K562 (cell line): ENCODE measurements at regions not wholly inside any gene's neighbourhood (a gene's known extent, or its start where the extent isn't known, plus 50 kb on each side); places are given as distances from the start of the nearest gene placed in this dataset.

Experiments
- ASH1L ChIP-seq: fragments of 450-650 bp; IDR thresholded peaks from 2 replicates; pipeline ENCODE4 v1.6.1; 2018; ENCODE audit warnings: borderline replicate concordance, mild to moderate bottlenecking, low read depth; ENCODE audit not compliant: partially characterized antibody
- CEBPG ChIP-seq, 3 experiments: fragments of 200-800 bp in 1 of 3; sonication (Bioruptor generic) in 1 of 3; sonication (generic) in 1 of 3; formaldehyde crosslinking in 1 of 3; IDR thresholded peaks in 2 of 3; conservative IDR thresholded peaks in 1 of 3; 2 replicates each; pipeline versions ENCODE4 v1.6.1 to v1.8.0; 2016 to 2022; ENCODE audit warnings: missing compliant biosample characterization in 2 of 3, missing genetic modification characterization in 2 of 3, mild to moderate bottlenecking in 1 of 3, missing genetic modification reagents in 1 of 3
- CREM ChIP-seq: IDR thresholded peaks from 2 replicates; pipeline ENCODE4 v1.6.1; 2014; ENCODE audit warnings: antibody characterized with exemption, low read depth
- HDAC8 ChIP-seq: fragments of 450-650 bp; IDR thresholded peaks from 2 replicates; pipeline ENCODE4 v1.6.1; 2016; ENCODE audit warnings: mild to moderate bottlenecking, missing genetic modification characterization, moderate library complexity, missing compliant biosample characterization
- NEUROD1 ChIP-seq: fragments of 150-350 bp; IDR thresholded peaks from 2 replicates; pipeline ENCODE4 v1.6.1; 2014; ENCODE audit warnings: borderline replicate concordance, low read length, low read depth; ENCODE audit not compliant: partially characterized antibody
- SMARCE1 ChIP-seq: fragments of 450-650 bp; IDR thresholded peaks from 2 replicates; pipeline ENCODE4 v1.7.1; 2016; ENCODE audit warnings: mild to moderate bottlenecking
- TAF9B ChIP-seq: fragments of 450-650 bp; IDR thresholded peaks from 2 replicates; pipeline ENCODE4 v1.6.1; 2018; ENCODE audit warnings: mild to moderate bottlenecking; ENCODE audit not compliant: partially characterized antibody
- TBL1XR1 ChIP-seq, 2 experiments: IDR thresholded peaks; 2 replicates each; pipeline ENCODE4 v1.6.1; 2012; ENCODE audit warnings: improper control_type of control experiment in 2 of 2, low read length in 2 of 2, mild to moderate bottlenecking in 1 of 2
- XRCC4 ChIP-seq: IDR thresholded peaks from one replicate; pipeline ENCODE4 v1.6.1; 2011; ENCODE audit not compliant: insufficient read depth, insufficient read length; ENCODE audit errors: extremely low read depth
- ZNF830 ChIP-seq: fragments of 250-450 bp; sonication (Bioruptor Pico); IDR thresholded peaks from 2 replicates; pipeline ENCODE4 v1.5.0; 2021; ENCODE audit warnings: mild to moderate bottlenecking
- TF ChIP-seq, protein P1 (sequence below): fragments of 250-450 bp; sonication (Bioruptor Pico); IDR thresholded peaks from 2 replicates; pipeline ENCODE4 v1.4.0; 2020; ENCODE audit warnings: mild to moderate bottlenecking
- TF ChIP-seq, protein P2 (sequence below), 2 experiments: fragments of 450-650 bp in 1 of 2; sonication (generic) in 1 of 2; formaldehyde crosslinking in 1 of 2; IDR thresholded peaks in 1 of 2; conservative IDR thresholded peaks in 1 of 2; 2 replicates each; pipeline versions ENCODE4 v1.6.1 to v1.8.1; 2016 to 2023; ENCODE audit warnings: mild to moderate bottlenecking in 2 of 2, moderate library complexity in 2 of 2, inconsistent platforms in 1 of 2, missing genetic modification reagents in 1 of 2
- TF ChIP-seq, protein P3 (sequence below): fragments of 200-800 bp; sonication (Bioruptor generic); IDR thresholded peaks from 2 replicates; pipeline ENCODE4 v1.6.1; 2017; ENCODE audit warnings: missing genetic modification characterization, missing compliant biosample characterization
- TF ChIP-seq, protein P4 (sequence below): sonication (generic); formaldehyde crosslinking; IDR thresholded peaks from 2 replicates; pipeline ENCODE4 v1.8.0; 2022; ENCODE audit warnings: mild to moderate bottlenecking, low read depth, missing genetic modification reagents
- TF ChIP-seq, protein P5 (sequence below): sonication (generic); formaldehyde crosslinking; IDR thresholded peaks from 2 replicates; pipeline ENCODE4 v1.8.0; 2023; ENCODE audit warnings: mild to moderate bottlenecking, missing genetic modification reagents

DNA sequence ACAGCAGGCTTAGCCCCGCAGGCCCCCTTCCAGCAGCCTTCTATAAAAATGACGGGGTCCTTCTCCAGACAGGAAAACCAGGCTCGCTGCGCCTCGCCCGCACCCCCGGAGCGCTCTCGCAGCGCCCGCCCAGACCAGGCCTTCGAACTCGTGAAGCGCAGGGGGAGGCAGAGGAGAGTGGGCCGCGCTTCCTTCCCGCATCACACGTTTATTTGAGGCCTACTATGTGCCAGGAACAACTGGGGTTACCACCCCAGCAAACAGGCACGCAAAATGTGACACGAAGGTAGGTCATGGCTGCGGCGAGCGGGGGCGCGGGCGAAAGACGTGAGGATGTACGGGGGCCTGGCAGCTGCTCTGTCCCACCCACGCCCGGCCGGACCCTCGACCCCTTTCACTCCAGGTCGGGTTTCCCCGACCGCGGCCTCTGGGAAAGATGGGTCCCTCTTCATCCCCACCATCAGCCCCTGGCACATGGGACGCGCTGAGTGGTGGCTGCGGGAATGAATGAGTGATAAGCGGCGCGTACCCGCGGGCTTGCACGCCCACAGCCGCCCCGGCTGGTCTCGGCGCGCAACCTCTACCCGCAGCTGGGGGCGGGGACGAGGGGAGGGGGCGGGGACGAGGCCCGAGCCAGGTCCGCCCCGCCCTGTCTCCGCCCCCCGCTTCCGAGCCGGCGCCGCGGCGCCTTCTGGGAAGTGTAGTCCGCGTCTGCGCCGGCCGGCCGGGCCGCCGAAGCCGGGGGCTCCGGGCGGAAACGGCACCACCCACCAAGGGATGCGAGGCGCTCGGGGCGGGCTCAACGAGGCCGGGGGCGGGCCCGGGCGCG, 59.1 kb downstream of the ZNF467 start (continued):
- TF ChIP-seq, protein P1, sequence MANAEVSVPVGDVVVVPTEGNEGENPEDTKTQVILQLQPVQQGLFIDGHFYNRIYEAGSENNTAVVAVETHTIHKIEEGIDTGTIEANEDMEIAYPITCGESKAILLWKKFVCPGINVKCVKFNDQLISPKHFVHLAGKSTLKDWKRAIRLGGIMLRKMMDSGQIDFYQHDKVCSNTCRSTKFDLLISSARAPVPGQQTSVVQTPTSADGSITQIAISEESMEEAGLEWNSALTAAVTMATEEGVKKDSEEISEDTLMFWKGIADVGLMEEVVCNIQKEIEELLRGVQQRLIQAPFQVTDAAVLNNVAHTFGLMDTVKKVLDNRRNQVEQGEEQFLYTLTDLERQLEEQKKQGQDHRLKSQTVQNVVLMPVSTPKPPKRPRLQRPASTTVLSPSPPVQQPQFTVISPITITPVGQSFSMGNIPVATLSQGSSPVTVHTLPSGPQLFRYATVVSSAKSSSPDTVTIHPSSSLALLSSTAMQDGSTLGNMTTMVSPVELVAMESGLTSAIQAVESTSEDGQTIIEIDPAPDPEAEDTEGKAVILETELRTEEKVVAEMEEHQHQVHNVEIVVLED, result peak; percentile 44
- TF ChIP-seq NEUROD1 (peak; percentile 17), CEBPG (CRISPR knock-in tag; IDR thresholded peaks at IDR 0.05) (peak; percentile 39; the same call in 1 of the 2 replicates), CEBPG (tag; conservative IDR thresholded peaks at IDR 0.05 in 1 of 2, IDR thresholded peaks at IDR 0.05 in 1 of 2) (no peak), ASH1L (no peak), XRCC4 (no peak), TAF9B (no peak), ZNF830 (CRISPR knock-in tag) (0 out of 2 replicates have a peak, but pooled peaks have one; percentile 28), HDAC8 (tag) (no peak), CREM (no peak; the same call in 1 of the 2 replicates), SMARCE1 (0 out of 2 replicates have a peak, but pooled peaks have one; percentile 37), TBL1XR1 (IDR thresholded peaks at IDR 0.05; ENCODE audit: low read length in 2 of 2) (no peak)
- TF ChIP-seq, protein P2, sequence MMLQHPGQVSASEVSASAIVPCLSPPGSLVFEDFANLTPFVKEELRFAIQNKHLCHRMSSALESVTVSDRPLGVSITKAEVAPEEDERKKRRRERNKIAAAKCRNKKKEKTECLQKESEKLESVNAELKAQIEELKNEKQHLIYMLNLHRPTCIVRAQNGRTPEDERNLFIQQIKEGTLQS (IDR thresholded peaks at IDR 0.05), result no peak
- TF ChIP-seq, protein P2 (CRISPR knock-in tag; conservative IDR thresholded peaks at IDR 0.05), result no peak
- TF ChIP-seq, protein P3, sequence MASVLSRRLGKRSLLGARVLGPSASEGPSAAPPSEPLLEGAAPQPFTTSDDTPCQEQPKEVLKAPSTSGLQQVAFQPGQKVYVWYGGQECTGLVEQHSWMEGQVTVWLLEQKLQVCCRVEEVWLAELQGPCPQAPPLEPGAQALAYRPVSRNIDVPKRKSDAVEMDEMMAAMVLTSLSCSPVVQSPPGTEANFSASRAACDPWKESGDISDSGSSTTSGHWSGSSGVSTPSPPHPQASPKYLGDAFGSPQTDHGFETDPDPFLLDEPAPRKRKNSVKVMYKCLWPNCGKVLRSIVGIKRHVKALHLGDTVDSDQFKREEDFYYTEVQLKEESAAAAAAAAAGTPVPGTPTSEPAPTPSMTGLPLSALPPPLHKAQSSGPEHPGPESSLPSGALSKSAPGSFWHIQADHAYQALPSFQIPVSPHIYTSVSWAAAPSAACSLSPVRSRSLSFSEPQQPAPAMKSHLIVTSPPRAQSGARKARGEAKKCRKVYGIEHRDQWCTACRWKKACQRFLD (CRISPR knock-in tag), result peak; percentile 86
- TF ChIP-seq, protein P4, sequence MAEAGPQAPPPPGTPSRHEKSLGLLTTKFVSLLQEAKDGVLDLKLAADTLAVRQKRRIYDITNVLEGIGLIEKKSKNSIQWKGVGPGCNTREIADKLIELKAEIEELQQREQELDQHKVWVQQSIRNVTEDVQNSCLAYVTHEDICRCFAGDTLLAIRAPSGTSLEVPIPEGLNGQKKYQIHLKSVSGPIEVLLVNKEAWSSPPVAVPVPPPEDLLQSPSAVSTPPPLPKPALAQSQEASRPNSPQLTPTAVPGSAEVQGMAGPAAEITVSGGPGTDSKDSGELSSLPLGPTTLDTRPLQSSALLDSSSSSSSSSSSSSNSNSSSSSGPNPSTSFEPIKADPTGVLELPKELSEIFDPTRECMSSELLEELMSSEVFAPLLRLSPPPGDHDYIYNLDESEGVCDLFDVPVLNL (CRISPR knock-in tag), result no peak
- TF ChIP-seq, protein P5, sequence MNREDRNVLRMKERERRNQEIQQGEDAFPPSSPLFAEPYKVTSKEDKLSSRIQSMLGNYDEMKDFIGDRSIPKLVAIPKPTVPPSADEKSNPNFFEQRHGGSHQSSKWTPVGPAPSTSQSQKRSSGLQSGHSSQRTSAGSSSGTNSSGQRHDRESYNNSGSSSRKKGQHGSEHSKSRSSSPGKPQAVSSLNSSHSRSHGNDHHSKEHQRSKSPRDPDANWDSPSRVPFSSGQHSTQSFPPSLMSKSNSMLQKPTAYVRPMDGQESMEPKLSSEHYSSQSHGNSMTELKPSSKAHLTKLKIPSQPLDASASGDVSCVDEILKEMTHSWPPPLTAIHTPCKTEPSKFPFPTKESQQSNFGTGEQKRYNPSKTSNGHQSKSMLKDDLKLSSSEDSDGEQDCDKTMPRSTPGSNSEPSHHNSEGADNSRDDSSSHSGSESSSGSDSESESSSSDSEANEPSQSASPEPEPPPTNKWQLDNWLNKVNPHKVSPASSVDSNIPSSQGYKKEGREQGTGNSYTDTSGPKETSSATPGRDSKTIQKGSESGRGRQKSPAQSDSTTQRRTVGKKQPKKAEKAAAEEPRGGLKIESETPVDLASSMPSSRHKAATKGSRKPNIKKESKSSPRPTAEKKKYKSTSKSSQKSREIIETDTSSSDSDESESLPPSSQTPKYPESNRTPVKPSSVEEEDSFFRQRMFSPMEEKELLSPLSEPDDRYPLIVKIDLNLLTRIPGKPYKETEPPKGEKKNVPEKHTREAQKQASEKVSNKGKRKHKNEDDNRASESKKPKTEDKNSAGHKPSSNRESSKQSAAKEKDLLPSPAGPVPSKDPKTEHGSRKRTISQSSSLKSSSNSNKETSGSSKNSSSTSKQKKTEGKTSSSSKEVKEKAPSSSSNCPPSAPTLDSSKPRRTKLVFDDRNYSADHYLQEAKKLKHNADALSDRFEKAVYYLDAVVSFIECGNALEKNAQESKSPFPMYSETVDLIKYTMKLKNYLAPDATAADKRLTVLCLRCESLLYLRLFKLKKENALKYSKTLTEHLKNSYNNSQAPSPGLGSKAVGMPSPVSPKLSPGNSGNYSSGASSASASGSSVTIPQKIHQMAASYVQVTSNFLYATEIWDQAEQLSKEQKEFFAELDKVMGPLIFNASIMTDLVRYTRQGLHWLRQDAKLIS, result no peak
